ENCODE measurements at regions not wholly inside any gene's neighbourhood (a gene's known extent, or its start where the extent isn't known, plus 50 kb on each side); places are given as distances from the start of the nearest gene placed in this dataset.
"Not testable (repeated sequence)": the region's sequence is repeated elsewhere in the genome, so short reads cannot be mapped to it uniquely, and the experiment has no call there.

DNA sequence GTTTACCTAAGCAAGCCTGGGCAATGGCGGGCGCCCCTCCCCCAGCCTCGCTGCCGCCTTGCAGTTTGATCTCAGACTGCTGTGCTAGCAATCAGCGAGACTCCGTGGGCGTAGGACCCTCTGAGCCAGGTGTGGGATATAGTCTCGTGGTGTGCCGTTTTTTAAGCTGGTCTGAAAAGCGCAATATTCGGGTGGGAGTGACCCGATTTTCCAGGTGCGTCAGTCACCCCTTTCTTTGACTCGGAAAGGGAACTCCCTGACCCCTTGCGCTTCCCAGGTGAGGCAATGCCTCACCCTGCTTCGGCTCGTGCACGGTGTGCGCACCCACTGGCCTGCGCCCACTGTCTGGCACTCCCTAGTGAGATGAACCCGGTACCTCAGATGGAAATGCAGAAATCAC lies 442.6 kb upstream of the MTPN start:
- not testable (repeated sequence) for TF ChIP-seq EZH2 (IDR thresholded peaks at IDR 0.05; ENCODE audit: low read depth)
- TF ChIP-seq, protein P1, sequence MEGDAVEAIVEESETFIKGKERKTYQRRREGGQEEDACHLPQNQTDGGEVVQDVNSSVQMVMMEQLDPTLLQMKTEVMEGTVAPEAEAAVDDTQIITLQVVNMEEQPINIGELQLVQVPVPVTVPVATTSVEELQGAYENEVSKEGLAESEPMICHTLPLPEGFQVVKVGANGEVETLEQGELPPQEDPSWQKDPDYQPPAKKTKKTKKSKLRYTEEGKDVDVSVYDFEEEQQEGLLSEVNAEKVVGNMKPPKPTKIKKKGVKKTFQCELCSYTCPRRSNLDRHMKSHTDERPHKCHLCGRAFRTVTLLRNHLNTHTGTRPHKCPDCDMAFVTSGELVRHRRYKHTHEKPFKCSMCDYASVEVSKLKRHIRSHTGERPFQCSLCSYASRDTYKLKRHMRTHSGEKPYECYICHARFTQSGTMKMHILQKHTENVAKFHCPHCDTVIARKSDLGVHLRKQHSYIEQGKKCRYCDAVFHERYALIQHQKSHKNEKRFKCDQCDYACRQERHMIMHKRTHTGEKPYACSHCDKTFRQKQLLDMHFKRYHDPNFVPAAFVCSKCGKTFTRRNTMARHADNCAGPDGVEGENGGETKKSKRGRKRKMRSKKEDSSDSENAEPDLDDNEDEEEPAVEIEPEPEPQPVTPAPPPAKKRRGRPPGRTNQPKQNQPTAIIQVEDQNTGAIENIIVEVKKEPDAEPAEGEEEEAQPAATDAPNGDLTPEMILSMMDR (conservative IDR thresholded peaks at IDR 0.05), result not testable (repeated sequence)

Data from PC-9 (cell line).